CD4-positive, alpha-beta T cell (primary cell): ENCODE measurements at regions not wholly inside any gene's neighbourhood (a gene's known extent, or its start where the extent isn't known, plus 50 kb on each side); places are given as distances from the start of the nearest gene placed in this dataset.

Experiments used
- ATAC-seq: fragments of 200-7000 bp; cut with Tn5 transposase; one replicate; pipeline ENCODE4 v1.10.0; 2022; ENCODE audit warnings: mild to moderate bottlenecking; ENCODE audit not compliant: poor library complexity
- CTCF ChIA-PET: fragments of 350-600 bp; sonication (Branson Sonifier 250); formaldehyde crosslinking; loops from one replicate; lab custom pipeline; 2021; ENCODE audit warnings: antibody characterized with exemption, inconsistent platforms; lab: Charles Lee
- POLR2A ChIA-PET: fragments of 350-600 bp; sonication (Branson Sonifier 250); formaldehyde crosslinking; loops from one replicate; lab custom pipeline; 2021; ENCODE audit warnings: antibody characterized with exemption, inconsistent platforms; lab: Charles Lee
- DNase-seq, 14 experiments: peaks; one replicate each; pipeline ENCODE4 v3.0.0-alpha.2; 2013 to 2020; ENCODE audit warnings: mixed read lengths in 2 of 14
- H3K27ac ChIP-seq, 2 donors: one replicate each; pipeline versions ENCODE4 v1.5.1 to v1.7.0; 2013; ENCODE audit warnings: low read length in 2 of 2, low read depth in 1 of 2, mild to moderate bottlenecking in 1 of 2
- H3K27me3 ChIP-seq, 2 experiments: 1 replicate in 1 of 2; 2 replicates in 1 of 2; pipeline versions ENCODE4 v1.6.1 to v1.7.0; 2013; ENCODE audit warnings: low read length in 2 of 2, control low read depth in 1 of 2, mild to moderate bottlenecking in 1 of 2, moderate library complexity in 1 of 2; ENCODE audit not compliant: insufficient read depth in 2 of 2, control insufficient read depth in 1 of 2
- H3K36me3 ChIP-seq: one replicate; pipeline ENCODE4 v1.6.1; 2013; ENCODE audit warnings: low read length, control low read depth; ENCODE audit not compliant: insufficient read depth
- H3K4me1 ChIP-seq: one replicate; pipeline ENCODE4 v1.6.1; 2013; ENCODE audit warnings: low read length, control low read depth; ENCODE audit not compliant: insufficient read depth
- H3K4me3 ChIP-seq: one replicate; pipeline ENCODE4 v1.5.1; 2013; ENCODE audit warnings: mild to moderate bottlenecking, low read length, moderate library complexity
- H3K9me3 ChIP-seq, 2 experiments: 1 replicate in 1 of 2; 2 replicates in 1 of 2; pipeline versions ENCODE4 v1.6.1 to v1.7.0; 2013; ENCODE audit warnings: low read length in 2 of 2, mild to moderate bottlenecking in 2 of 2, control low read depth in 1 of 2, moderate library complexity in 1 of 2; ENCODE audit not compliant: control insufficient read depth in 1 of 2, insufficient read depth in 1 of 2
- H3K27ac Mint-ChIP-seq: one replicate; pipeline ENCODE4 v1.8.0; 2020; ENCODE audit warnings: mixed read lengths
- H3K27me3 Mint-ChIP-seq: one replicate; pipeline ENCODE4 v1.8.0; 2021; ENCODE audit warnings: mixed read lengths
- H3K36me3 Mint-ChIP-seq: one replicate; pipeline ENCODE4 v1.8.0; 2021; ENCODE audit warnings: low read depth, mixed read lengths
- H3K4me1 Mint-ChIP-seq: one replicate; pipeline ENCODE4 v1.8.0; 2021; ENCODE audit warnings: low read depth, mixed read lengths
- H3K4me3 Mint-ChIP-seq: one replicate; pipeline ENCODE4 v1.8.0; 2020; ENCODE audit warnings: mild to moderate bottlenecking, mixed read lengths
- H3K9me3 Mint-ChIP-seq: one replicate; pipeline ENCODE4 v1.8.0; 2020; ENCODE audit warnings: mixed read lengths
- intact Hi-C, 2 experiments: fragments of 100-400 bp; cut with DNase I in 1 of 2; cut with micrococcal nuclease in 1 of 2; formaldehyde crosslinking; loops; one replicate each; pipeline versions ENCODE4 v1.15.1 to v1.9.0; 2023 to 2025; cut with DNase I, micrococcal nuclease
- TF ChIP-seq, protein P1 (sequence below): fragments of 200-600 bp; IDR thresholded peaks from one replicate; pipeline ENCODE4 v1.8.0; 2022; ENCODE audit warnings: antibody characterized with exemption, mild to moderate bottlenecking

- Histone ChIP-seq H3K9me3 (no peaks in the 10 kb centered on the region), H3K27me3 (no peaks in the 10 kb centered on the region), H3K4me3 (no peak overlapping the region), H3K36me3 (no peaks in the 10 kb centered on the region), H3K27ac (no peak overlapping the region), H3K4me1 (peaks cover 52% of the 10 kb centered on the region)
- ChIA-PET POLR2A (no interaction called here), CTCF (no interaction called here)
- TF ChIP-seq, protein P1, sequence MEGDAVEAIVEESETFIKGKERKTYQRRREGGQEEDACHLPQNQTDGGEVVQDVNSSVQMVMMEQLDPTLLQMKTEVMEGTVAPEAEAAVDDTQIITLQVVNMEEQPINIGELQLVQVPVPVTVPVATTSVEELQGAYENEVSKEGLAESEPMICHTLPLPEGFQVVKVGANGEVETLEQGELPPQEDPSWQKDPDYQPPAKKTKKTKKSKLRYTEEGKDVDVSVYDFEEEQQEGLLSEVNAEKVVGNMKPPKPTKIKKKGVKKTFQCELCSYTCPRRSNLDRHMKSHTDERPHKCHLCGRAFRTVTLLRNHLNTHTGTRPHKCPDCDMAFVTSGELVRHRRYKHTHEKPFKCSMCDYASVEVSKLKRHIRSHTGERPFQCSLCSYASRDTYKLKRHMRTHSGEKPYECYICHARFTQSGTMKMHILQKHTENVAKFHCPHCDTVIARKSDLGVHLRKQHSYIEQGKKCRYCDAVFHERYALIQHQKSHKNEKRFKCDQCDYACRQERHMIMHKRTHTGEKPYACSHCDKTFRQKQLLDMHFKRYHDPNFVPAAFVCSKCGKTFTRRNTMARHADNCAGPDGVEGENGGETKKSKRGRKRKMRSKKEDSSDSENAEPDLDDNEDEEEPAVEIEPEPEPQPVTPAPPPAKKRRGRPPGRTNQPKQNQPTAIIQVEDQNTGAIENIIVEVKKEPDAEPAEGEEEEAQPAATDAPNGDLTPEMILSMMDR, result no peak
- Mint-ChIP-seq H3K27me3 (no peaks in the 10 kb centered on the region), H3K27ac (no peak overlapping the region), H3K36me3 (no peaks in the 10 kb centered on the region), H3K9me3 (no peaks in the 10 kb centered on the region), H3K4me1 (peaks cover 57% of the 10 kb centered on the region), H3K4me3 (no peak overlapping the region)
- DNase-seq (peak in 3 of 14 experiments; percentile 38 to 42 (median 41)), ATAC-seq (no peak)
- intact Hi-C loops, result no loop called here
Observed at GRCh38 chr6:14726816-14727493, 518.9 kb upstream of the JARID2 start.

DNA sequence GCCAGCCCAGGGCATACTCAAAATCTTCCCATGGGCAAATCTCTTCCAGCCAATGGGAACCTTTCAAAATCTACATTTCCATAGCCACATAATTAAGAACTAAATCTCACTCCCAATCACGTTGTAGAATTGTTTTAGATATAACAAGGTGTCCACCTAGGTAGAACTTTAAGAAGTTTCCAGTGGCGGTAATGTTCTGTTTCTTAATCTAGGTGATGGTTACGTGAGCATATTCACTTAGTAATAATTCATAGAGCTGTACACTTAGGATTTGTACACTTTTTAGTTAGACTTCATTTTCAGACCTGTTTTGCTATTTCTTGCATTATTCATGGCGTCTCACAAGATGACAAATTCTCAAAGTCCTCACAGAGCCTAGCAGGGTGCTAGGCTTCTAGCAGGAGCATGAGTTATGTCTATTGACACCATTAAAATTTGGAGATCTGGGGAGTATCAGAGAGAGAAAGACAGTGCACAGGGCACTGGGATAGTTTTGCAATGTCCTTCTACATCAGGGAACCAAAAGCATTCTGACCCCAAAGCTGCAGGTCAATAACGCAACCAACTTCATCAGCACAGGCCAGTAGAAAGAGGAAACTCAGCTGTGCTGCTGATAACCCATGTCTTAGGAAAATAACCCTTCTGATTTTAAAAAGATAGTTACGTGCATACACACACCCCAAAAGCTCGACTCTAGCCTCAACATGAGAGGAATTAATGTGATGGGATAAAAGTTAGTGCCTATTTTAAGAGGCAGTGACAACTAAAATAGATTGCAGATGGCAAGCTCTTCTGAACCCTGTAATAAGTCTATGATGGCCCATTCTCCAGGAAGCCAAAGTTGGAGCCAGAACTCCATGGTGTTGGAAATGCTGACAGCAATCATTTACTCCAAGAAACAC, 518.1 kb upstream of the JARID2 start:
- H3K36me3 ChIP-seq, result no peaks in the 10 kb centered on the region
- H3K9me3 ChIP-seq, result no peaks in the 10 kb centered on the region
- Mint-ChIP-seq H3K4me1 (peaks cover 57% of the 10 kb centered on the region), H3K27me3 (no peaks in the 10 kb centered on the region), H3K36me3 (no peaks in the 10 kb centered on the region), H3K27ac (peak overlapping the region; percentile 44), H3K9me3 (no peaks in the 10 kb centered on the region), H3K4me3 (no peak overlapping the region)
- no peak overlapping the region for H3K4me3 ChIP-seq
- peaks cover 55% of the 10 kb centered on the region for H3K4me1 ChIP-seq
- ATAC-seq, result no peak
- POLR2A ChIA-PET, result no interaction called here
- TF ChIP-seq, protein P1, result no peak
- CTCF ChIA-PET, result no interaction called here
- H3K27me3 ChIP-seq, result no peaks in the 10 kb centered on the region
- DNase-seq, result peak in 1 of 14 experiments; percentile 39
- no peak overlapping the region for H3K27ac ChIP-seq
- intact Hi-C loops, result no loop called here

DNA sequence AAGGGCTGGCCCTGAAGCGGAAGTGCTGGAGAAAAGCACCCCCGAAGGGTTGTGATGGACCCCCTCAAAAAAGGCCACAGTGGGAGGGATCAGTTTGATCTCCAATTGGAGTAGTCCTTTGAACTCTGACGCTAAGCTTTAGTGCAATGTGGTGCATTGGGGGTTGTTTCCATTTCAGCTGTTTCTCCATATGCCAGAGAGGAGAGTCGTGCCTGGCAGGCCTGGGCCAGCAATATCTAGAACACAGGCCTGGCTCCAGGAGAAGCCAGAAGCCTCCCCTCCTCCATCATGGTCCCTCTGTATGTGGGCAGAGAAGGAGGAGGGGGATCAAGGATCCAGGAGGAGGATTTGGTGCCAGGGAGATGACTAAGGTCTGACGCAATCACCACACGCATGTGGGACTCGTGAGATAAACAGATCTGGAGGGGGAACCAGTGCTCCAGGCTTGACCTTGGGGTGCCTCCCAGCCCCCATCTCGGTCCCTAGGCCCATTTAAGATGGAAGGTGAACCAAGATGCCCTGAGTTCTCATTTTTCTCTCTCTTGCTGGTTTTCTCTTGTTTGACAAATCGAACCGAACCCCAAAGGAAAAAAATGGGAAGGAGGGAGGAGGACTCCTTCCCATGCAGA, 517.4 kb upstream of the JARID2 start:
- peak overlapping the region; percentile 21 for H3K27ac Mint-ChIP-seq
- Histone ChIP-seq H3K4me3 (no peak overlapping the region), H3K36me3 (no peaks in the 10 kb centered on the region), H3K9me3 (no peaks in the 10 kb centered on the region), H3K27ac (no peak overlapping the region), H3K4me1 (peaks cover 56% of the 10 kb centered on the region), H3K27me3 (no peaks in the 10 kb centered on the region)
- intact Hi-C loops, result no loop called here
- H3K27me3 Mint-ChIP-seq, result no peaks in the 10 kb centered on the region
- H3K36me3 Mint-ChIP-seq, result no peaks in the 10 kb centered on the region
- no peak for ATAC-seq
- peaks cover 63% of the 10 kb centered on the region for H3K4me1 Mint-ChIP-seq
- ChIA-PET POLR2A (no interaction called here), CTCF (no interaction called here)
- no peaks in the 10 kb centered on the region for H3K9me3 Mint-ChIP-seq
- no peak overlapping the region for H3K4me3 Mint-ChIP-seq
- TF ChIP-seq, protein P1, result no peak
- peak in 2 of 14 experiments; percentile 59 to 68 for DNase-seq
